Uterus (tissue), 3 donors: ENCODE measurements at regions not wholly inside any gene's neighbourhood (a gene's known extent, or its start where the extent isn't known, plus 50 kb on each side); places are given as distances from the start of the nearest gene placed in this dataset.

Experiments
- DNase-seq, 2 donors: peaks; one replicate each; pipeline ENCODE4 v3.0.0-alpha.2; 2019 to 2020
- H3K27ac ChIP-seq, 2 donors: fragments of 200-600 bp; sonication (generic); 1 replicate in 1 of 2; 2 replicates in 1 of 2; pipeline ENCODE4 v1.5.1; 2016 to 2018
- H3K27me3 ChIP-seq, 2 donors: fragments of 200-600 bp; sonication (generic); one replicate each; pipeline ENCODE4 v1.5.1; 2018 to 2019; ENCODE audit warnings: control low read depth in 1 of 2
- H3K36me3 ChIP-seq, 2 donors: fragments of 200-600 bp; sonication (generic); one replicate each; pipeline ENCODE4 v1.5.1; 2019; ENCODE audit warnings: control low read depth in 1 of 2
- H3K4me1 ChIP-seq, 2 donors: fragments of 200-600 bp; sonication (generic); one replicate each; pipeline ENCODE4 v1.5.1; 2018 to 2019; ENCODE audit warnings: control low read depth in 1 of 2
- H3K4me3 ChIP-seq, 2 donors: fragments of 200-600 bp; sonication (generic); 1 replicate in 1 of 2; 2 replicates in 1 of 2; pipeline ENCODE4 v1.5.1; 2018 to 2019; ENCODE audit warnings: mild to moderate bottlenecking in 1 of 2
- H3K9me3 ChIP-seq, 2 donors: fragments of 200-600 bp; sonication (generic); one replicate each; pipeline ENCODE4 v1.5.1; 2019; ENCODE audit warnings: control low read depth in 1 of 2
- POLR2A ChIP-seq, 2 donors: fragments of 450-650 bp; IDR thresholded peaks; one replicate each; pipeline ENCODE4 v1.6.1; 2016; ENCODE audit warnings: antibody characterized with exemption in 2 of 2, mild to moderate bottlenecking in 1 of 2, moderate library complexity in 1 of 2
- intact Hi-C: fragments of 100-400 bp; cut with DNase I; formaldehyde crosslinking; loops from one replicate; pipeline ENCODE4 v1.15.1; 2023; ENCODE audit warnings: low total_unique reads
- TF ChIP-seq, protein P1 (sequence below), 4 experiments: fragments of 200-600 bp in 2 of 4; fragments of 450-650 bp in 2 of 4; sonication (generic) in 2 of 4; IDR thresholded peaks; one replicate each; pipeline ENCODE4 v1.5.1; 2016 to 2019; ENCODE audit warnings: antibody characterized with exemption in 4 of 4, mild to moderate bottlenecking in 2 of 4, moderate library complexity in 1 of 4
- donor health status: DM: yes; HTN: yes; CAD: no.

- H3K4me3 ChIP-seq, result no peak overlapping the region
- H3K4me1 ChIP-seq, result no peaks in the 10 kb centered on the region
- no peak overlapping the region for H3K27ac ChIP-seq
- no peak for DNase-seq
- H3K27me3 ChIP-seq, result no peaks in the 10 kb centered on the region
- intact Hi-C loops, result no loop called here
- no peak for TF ChIP-seq POLR2A (IDR thresholded peaks at IDR 0.05)
- TF ChIP-seq, protein P1, sequence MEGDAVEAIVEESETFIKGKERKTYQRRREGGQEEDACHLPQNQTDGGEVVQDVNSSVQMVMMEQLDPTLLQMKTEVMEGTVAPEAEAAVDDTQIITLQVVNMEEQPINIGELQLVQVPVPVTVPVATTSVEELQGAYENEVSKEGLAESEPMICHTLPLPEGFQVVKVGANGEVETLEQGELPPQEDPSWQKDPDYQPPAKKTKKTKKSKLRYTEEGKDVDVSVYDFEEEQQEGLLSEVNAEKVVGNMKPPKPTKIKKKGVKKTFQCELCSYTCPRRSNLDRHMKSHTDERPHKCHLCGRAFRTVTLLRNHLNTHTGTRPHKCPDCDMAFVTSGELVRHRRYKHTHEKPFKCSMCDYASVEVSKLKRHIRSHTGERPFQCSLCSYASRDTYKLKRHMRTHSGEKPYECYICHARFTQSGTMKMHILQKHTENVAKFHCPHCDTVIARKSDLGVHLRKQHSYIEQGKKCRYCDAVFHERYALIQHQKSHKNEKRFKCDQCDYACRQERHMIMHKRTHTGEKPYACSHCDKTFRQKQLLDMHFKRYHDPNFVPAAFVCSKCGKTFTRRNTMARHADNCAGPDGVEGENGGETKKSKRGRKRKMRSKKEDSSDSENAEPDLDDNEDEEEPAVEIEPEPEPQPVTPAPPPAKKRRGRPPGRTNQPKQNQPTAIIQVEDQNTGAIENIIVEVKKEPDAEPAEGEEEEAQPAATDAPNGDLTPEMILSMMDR (IDR thresholded peaks at IDR 0.05), result no peak
- no peaks in the 10 kb centered on the region for H3K36me3 ChIP-seq
- H3K9me3 ChIP-seq, result no peaks in the 10 kb centered on the region
These were observed 282.2 kb downstream of the STIM2 start for GRCh38 chr4:27142841-27143240.

GRCh38 chr4:27145597-27145996, 285.0 kb downstream of the STIM2 start:
- DNase-seq, result no peak
- no peaks in the 10 kb centered on the region for H3K36me3 ChIP-seq
- intact Hi-C loops, result no loop called here
- TF ChIP-seq, protein P1 (IDR thresholded peaks at IDR 0.05), result no peak
- no peak for TF ChIP-seq POLR2A (IDR thresholded peaks at IDR 0.05)
- H3K9me3 ChIP-seq, result no peaks in the 10 kb centered on the region
- H3K4me3 ChIP-seq, result no peak overlapping the region
- no peaks in the 10 kb centered on the region for H3K4me1 ChIP-seq
- H3K27me3 ChIP-seq, result no peaks in the 10 kb centered on the region
- H3K27ac ChIP-seq, result no peak overlapping the region

GRCh38 chr4:27148211-27148895, 287.7 kb downstream of the STIM2 start:
- H3K36me3 ChIP-seq, result no peaks in the 10 kb centered on the region
- no peak for DNase-seq
- H3K27ac ChIP-seq, result no peak overlapping the region
- no peaks in the 10 kb centered on the region for H3K4me1 ChIP-seq
- no peak for TF ChIP-seq POLR2A (IDR thresholded peaks at IDR 0.05)
- TF ChIP-seq, protein P1 (IDR thresholded peaks at IDR 0.05), result no peak
- intact Hi-C loops, result no loop called here
- no peaks in the 10 kb centered on the region for H3K9me3 ChIP-seq
- no peak overlapping the region for H3K4me3 ChIP-seq
- no peaks in the 10 kb centered on the region for H3K27me3 ChIP-seq

DNA sequence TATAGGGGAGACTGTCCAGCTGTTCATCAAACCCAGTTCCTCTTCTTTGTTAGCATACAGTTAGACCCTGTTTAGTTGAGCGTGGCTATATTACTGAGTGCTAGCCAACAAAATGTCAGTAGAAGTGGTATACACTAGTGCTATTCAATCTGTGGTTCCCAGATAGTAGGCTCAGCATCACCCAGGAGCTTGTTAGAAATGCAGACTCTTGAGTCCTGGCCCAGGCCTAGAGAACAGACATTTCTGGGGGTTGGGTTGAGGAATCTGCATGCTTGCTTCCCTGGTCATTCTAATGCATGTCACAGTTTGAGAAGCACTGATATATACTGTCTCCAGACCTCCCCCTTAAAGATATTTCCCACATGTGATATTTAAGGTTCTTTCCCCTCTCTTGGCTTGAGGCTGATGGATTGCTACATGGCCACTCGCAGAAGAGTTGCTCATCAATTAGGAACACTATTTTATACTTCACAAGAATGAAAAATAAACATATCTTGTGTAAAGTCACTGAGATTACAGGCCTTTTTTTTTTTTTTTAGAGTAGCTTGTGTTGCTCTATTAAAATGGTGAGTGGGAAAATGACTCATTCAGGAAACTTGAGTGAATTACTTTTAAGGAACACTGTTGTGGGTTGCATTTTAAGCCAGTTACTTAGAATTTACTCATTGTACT, 289.0 kb downstream of the STIM2 start:
- no peaks in the 10 kb centered on the region for H3K36me3 ChIP-seq
- no peak for DNase-seq
- no peak for TF ChIP-seq POLR2A (IDR thresholded peaks at IDR 0.05)
- TF ChIP-seq, protein P1 (IDR thresholded peaks at IDR 0.05), result no peak
- H3K27ac ChIP-seq, result no peak overlapping the region
- intact Hi-C loops, result no loop called here
- no peaks in the 10 kb centered on the region for H3K9me3 ChIP-seq
- no peaks in the 10 kb centered on the region for H3K27me3 ChIP-seq
- H3K4me1 ChIP-seq, result no peaks in the 10 kb centered on the region
- no peak overlapping the region for H3K4me3 ChIP-seq

GRCh38 chr4:27152703-27153102, 292.1 kb downstream of the STIM2 start:
- no peaks in the 10 kb centered on the region for H3K9me3 ChIP-seq
- H3K4me1 ChIP-seq, result no peaks in the 10 kb centered on the region
- intact Hi-C loops, result no loop called here
- no peak for TF ChIP-seq POLR2A (IDR thresholded peaks at IDR 0.05)
- TF ChIP-seq, protein P1 (IDR thresholded peaks at IDR 0.05), result no peak
- H3K27ac ChIP-seq, result no peak overlapping the region
- no peak for DNase-seq
- H3K4me3 ChIP-seq, result no peak overlapping the region
- no peaks in the 10 kb centered on the region for H3K36me3 ChIP-seq
- no peaks in the 10 kb centered on the region for H3K27me3 ChIP-seq
